Esophagus squamous epithelium (tissue), 5 donors: ENCODE measurements at regions not wholly inside any gene's neighbourhood (a gene's known extent, or its start where the extent isn't known, plus 50 kb on each side); places are given as distances from the start of the nearest gene placed in this dataset.

Experiments
- DNase-seq: peaks from one replicate; lab custom pipeline; 2025; lab: John Stamatoyannopoulos, UW
- H3K27ac ChIP-seq, 4 donors: fragments of 200-600 bp; sonication (generic); one replicate each; pipeline ENCODE4 v1.5.1; 2016 to 2019; ENCODE audit warnings: mild to moderate bottlenecking in 1 of 4
- H3K27me3 ChIP-seq, 4 donors: fragments of 200-600 bp; sonication (generic); 1 replicate in 3 of 4; 2 replicates in 1 of 4; pipeline versions ENCODE4 v1.5.1 to v1.6.0; 2017 to 2021; ENCODE audit warnings: antibody characterized with exemption in 1 of 4
- H3K36me3 ChIP-seq, 3 donors: fragments of 200-600 bp; sonication (generic); one replicate each; pipeline ENCODE4 v1.5.1; 2016 to 2019
- H3K4me1 ChIP-seq, 3 donors: fragments of 200-600 bp; sonication (generic); one replicate each; pipeline ENCODE4 v1.5.1; 2017 to 2019
- H3K4me3 ChIP-seq, 4 donors: fragments of 200-600 bp; sonication (generic); 1 replicate in 3 of 4; 2 replicates in 1 of 4; pipeline ENCODE4 v1.5.1; 2016 to 2019; ENCODE audit warnings: mild to moderate bottlenecking in 2 of 4, moderate library complexity in 1 of 4
- H3K9me3 ChIP-seq, 3 donors: fragments of 200-600 bp; sonication (generic); one replicate each; pipeline ENCODE4 v1.5.1; 2016 to 2019
- POLR2A ChIP-seq, 4 donors: fragments of 450-650 bp; IDR thresholded peaks; one replicate each; pipeline ENCODE4 v1.6.1; 2017; ENCODE audit warnings: antibody characterized with exemption in 4 of 4, mild to moderate bottlenecking in 4 of 4, moderate library complexity in 3 of 4
- WGBS, 2 donors: methylation state at CpG; one replicate each; pipeline ENCODE4 v1.1.5; 2018; 5-methylcytosine and 5-hydroxymethylcytosine counted together
- intact Hi-C: fragments of 100-400 bp; cut with DNase I; formaldehyde crosslinking; loops from one replicate; pipeline ENCODE4 v1.15.0; 2022
- TF ChIP-seq, protein P1 (sequence below), 6 experiments: fragments of 450-650 bp in 4 of 6; fragments of 200-600 bp in 2 of 6; sonication (generic) in 2 of 6; IDR thresholded peaks; one replicate each; pipeline ENCODE4 v1.5.1; 2016 to 2019; ENCODE audit warnings: antibody characterized with exemption in 6 of 6, mild to moderate bottlenecking in 4 of 6, moderate library complexity in 4 of 6
- donor health status: DM: yes; HTN: yes; CAD: no.

GRCh38 chr12:47026291-47026690 is 53.1 kb upstream of the PCED1B start:
- H3K27ac ChIP-seq, result no peak overlapping the region
- H3K9me3 ChIP-seq, result no peaks in the 10 kb centered on the region
- H3K27me3 ChIP-seq, result peaks cover 0 to 5% (median 0%) of the 10 kb centered on the region in 4 donors
- 73 to 75% methylated on average over 5 of the region's 5 CpGs for WGBS, 2 donors
- no peaks in the 10 kb centered on the region for H3K36me3 ChIP-seq
- H3K4me1 ChIP-seq, result peaks cover 0 to 2% (median 0%) of the 10 kb centered on the region in 3 donors
- H3K4me3 ChIP-seq, result no peak overlapping the region
- no peak for DNase-seq
- TF ChIP-seq, protein P1, sequence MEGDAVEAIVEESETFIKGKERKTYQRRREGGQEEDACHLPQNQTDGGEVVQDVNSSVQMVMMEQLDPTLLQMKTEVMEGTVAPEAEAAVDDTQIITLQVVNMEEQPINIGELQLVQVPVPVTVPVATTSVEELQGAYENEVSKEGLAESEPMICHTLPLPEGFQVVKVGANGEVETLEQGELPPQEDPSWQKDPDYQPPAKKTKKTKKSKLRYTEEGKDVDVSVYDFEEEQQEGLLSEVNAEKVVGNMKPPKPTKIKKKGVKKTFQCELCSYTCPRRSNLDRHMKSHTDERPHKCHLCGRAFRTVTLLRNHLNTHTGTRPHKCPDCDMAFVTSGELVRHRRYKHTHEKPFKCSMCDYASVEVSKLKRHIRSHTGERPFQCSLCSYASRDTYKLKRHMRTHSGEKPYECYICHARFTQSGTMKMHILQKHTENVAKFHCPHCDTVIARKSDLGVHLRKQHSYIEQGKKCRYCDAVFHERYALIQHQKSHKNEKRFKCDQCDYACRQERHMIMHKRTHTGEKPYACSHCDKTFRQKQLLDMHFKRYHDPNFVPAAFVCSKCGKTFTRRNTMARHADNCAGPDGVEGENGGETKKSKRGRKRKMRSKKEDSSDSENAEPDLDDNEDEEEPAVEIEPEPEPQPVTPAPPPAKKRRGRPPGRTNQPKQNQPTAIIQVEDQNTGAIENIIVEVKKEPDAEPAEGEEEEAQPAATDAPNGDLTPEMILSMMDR (IDR thresholded peaks at IDR 0.05), result no peak
- TF ChIP-seq POLR2A (IDR thresholded peaks at IDR 0.05), result no peak
- intact Hi-C loops, result no loop called here
